ENCODE measurements at regions not wholly inside any gene's neighbourhood (a gene's known extent, or its start where the extent isn't known, plus 50 kb on each side); places are given as distances from the start of the nearest gene placed in this dataset.

GRCh38 chr18:45137087-45137419 is 456.4 kb downstream of the SETBP1 start:
- TF ChIP-seq, protein P1, sequence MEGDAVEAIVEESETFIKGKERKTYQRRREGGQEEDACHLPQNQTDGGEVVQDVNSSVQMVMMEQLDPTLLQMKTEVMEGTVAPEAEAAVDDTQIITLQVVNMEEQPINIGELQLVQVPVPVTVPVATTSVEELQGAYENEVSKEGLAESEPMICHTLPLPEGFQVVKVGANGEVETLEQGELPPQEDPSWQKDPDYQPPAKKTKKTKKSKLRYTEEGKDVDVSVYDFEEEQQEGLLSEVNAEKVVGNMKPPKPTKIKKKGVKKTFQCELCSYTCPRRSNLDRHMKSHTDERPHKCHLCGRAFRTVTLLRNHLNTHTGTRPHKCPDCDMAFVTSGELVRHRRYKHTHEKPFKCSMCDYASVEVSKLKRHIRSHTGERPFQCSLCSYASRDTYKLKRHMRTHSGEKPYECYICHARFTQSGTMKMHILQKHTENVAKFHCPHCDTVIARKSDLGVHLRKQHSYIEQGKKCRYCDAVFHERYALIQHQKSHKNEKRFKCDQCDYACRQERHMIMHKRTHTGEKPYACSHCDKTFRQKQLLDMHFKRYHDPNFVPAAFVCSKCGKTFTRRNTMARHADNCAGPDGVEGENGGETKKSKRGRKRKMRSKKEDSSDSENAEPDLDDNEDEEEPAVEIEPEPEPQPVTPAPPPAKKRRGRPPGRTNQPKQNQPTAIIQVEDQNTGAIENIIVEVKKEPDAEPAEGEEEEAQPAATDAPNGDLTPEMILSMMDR (IDR thresholded peaks at IDR 0.05): no peak
- no peak for TF ChIP-seq EZH2 (IDR thresholded peaks at IDR 0.05; ENCODE audit: borderline replicate concordance, insufficient read depth, low read depth, low read length, poor library complexity, severe bottlenecking)
